Osteocyte (in vitro differentiated cells): ENCODE measurements at regions not wholly inside any gene's neighbourhood (a gene's known extent, or its start where the extent isn't known, plus 50 kb on each side); places are given as distances from the start of the nearest gene placed in this dataset.

Source experiments
- DNase-seq: peaks from one replicate; pipeline ENCODE4 v3.0.0; 2021; ENCODE audit warnings: mixed read lengths; ENCODE audit not compliant: unreplicated experiment; ENCODE audit errors: extremely low spot score
- H3K27ac Mint-ChIP-seq: one replicate; pipeline ENCODE4 v1.8.0; 2021; ENCODE audit warnings: mild to moderate bottlenecking, mixed read lengths; ENCODE audit not compliant: unreplicated experiment
- H3K27me3 Mint-ChIP-seq: one replicate; pipeline ENCODE4 v1.8.0; 2021; ENCODE audit warnings: mixed read lengths; ENCODE audit not compliant: unreplicated experiment
- H3K36me3 Mint-ChIP-seq: one replicate; pipeline ENCODE4 v1.8.0; 2021; ENCODE audit warnings: mixed read lengths; ENCODE audit not compliant: unreplicated experiment
- H3K4me1 Mint-ChIP-seq: one replicate; pipeline ENCODE4 v1.8.0; 2021; ENCODE audit warnings: mixed read lengths; ENCODE audit not compliant: unreplicated experiment
- H3K4me3 Mint-ChIP-seq: one replicate; pipeline ENCODE4 v1.8.0; 2021; ENCODE audit warnings: mild to moderate bottlenecking, moderate library complexity, mixed read lengths; ENCODE audit not compliant: unreplicated experiment
- H3K9me3 Mint-ChIP-seq: one replicate; pipeline ENCODE4 v1.8.0; 2021; ENCODE audit warnings: mixed read lengths; ENCODE audit not compliant: unreplicated experiment
- CTCF ChIP-seq: fragments of 200-600 bp; sonication (generic); IDR thresholded peaks from 2 replicates; pipeline ENCODE4 v1.5.0; 2021; ENCODE audit warnings: antibody characterized with exemption, mild to moderate bottlenecking, moderate library complexity

- peak overlapping the region; percentile 10 for H3K4me3 Mint-ChIP-seq
- H3K4me1 Mint-ChIP-seq: peaks cover 57% of the 10 kb centered on the region
- TF ChIP-seq CTCF: no peak
- no peak for DNase-seq
- no peaks in the 10 kb centered on the region for H3K36me3 Mint-ChIP-seq
- H3K27ac Mint-ChIP-seq: peak overlapping the region; percentile 84
- H3K27me3 Mint-ChIP-seq: no peaks in the 10 kb centered on the region
- peaks cover 5% of the 10 kb centered on the region for H3K9me3 Mint-ChIP-seq
These were observed 455.3 kb downstream of the HACE1 start for GRCh38 chr6:104404377-104404776.

- peaks cover 60% of the 10 kb centered on the region for H3K4me1 Mint-ChIP-seq
- no peak overlapping the region for H3K4me3 Mint-ChIP-seq
- H3K9me3 Mint-ChIP-seq: no peaks in the 10 kb centered on the region
- no peaks in the 10 kb centered on the region for H3K36me3 Mint-ChIP-seq
- TF ChIP-seq CTCF: no peak
- DNase-seq: no peak
- no peaks in the 10 kb centered on the region for H3K27me3 Mint-ChIP-seq
- peak overlapping the region; percentile 74 for H3K27ac Mint-ChIP-seq
These were observed 457.1 kb downstream of the HACE1 start for GRCh38 chr6:104402572-104402971.

- Mint-ChIP-seq H3K27me3 (no peaks in the 10 kb centered on the region), H3K4me1 (peaks cover 60% of the 10 kb centered on the region), H3K27ac (peak overlapping the region; percentile 74), H3K9me3 (no peaks in the 10 kb centered on the region), H3K4me3 (no peak overlapping the region), H3K36me3 (no peaks in the 10 kb centered on the region)
- TF ChIP-seq CTCF: no peak
- DNase-seq: no peak
These were observed 457.8 kb downstream of the HACE1 start for GRCh38 chr6:104401926-104402325.

GRCh38 chr6:104400844-104401243, 458.9 kb downstream of the HACE1 start:
- Mint-ChIP-seq H3K4me1 (peaks cover 57% of the 10 kb centered on the region), H3K27me3 (no peaks in the 10 kb centered on the region), H3K36me3 (no peaks in the 10 kb centered on the region), H3K9me3 (no peaks in the 10 kb centered on the region), H3K4me3 (no peak overlapping the region), H3K27ac (peak overlapping the region; percentile 55)
- no peak for TF ChIP-seq CTCF
- DNase-seq: no peak

- Mint-ChIP-seq H3K36me3 (no peaks in the 10 kb centered on the region), H3K27ac (no peak overlapping the region), H3K27me3 (peaks cover 5% of the 10 kb centered on the region), H3K9me3 (no peaks in the 10 kb centered on the region), H3K4me3 (no peak overlapping the region), H3K4me1 (peaks cover 16% of the 10 kb centered on the region)
- TF ChIP-seq CTCF: no peak
- no peak for DNase-seq
These were observed 463.6 kb downstream of the HACE1 start for GRCh38 chr6:104396077-104396476.
